Fibroblast of skin of scalp (primary cell): ENCODE measurements at regions not wholly inside any gene's neighbourhood (a gene's known extent, or its start where the extent isn't known, plus 50 kb on each side); places are given as distances from the start of the nearest gene placed in this dataset.

Experiments used
- DNase-seq: peaks from one replicate; pipeline ENCODE4 v3.0.0-alpha.2; 2013

- no peak for DNase-seq
Measured at GRCh38 chr2:146203064-146203624, 1641.7 kb upstream of the ACVR2A start.

GRCh38 chr2:146193619-146194018 is 1651.2 kb upstream of the ACVR2A start:
- DNase-seq, result no peak

- DNase-seq, result peak; percentile 36
Measured at GRCh38 chr2:146189541-146189940, 1655.3 kb upstream of the ACVR2A start.

- DNase-seq, result no peak
Measured at GRCh38 chr2:146173934-146174333, 1654.0 kb upstream of the ZEB2 start.

GRCh38 chr2:146161256-146161882 is 1641.5 kb upstream of the ZEB2 start:
- no peak for DNase-seq

- no peak for DNase-seq
Measured at GRCh38 chr2:146158072-146158674, 1638.3 kb upstream of the ZEB2 start.

- DNase-seq, result no peak
Measured at GRCh38 chr2:146147448-146148012, 1627.6 kb upstream of the ZEB2 start.

- DNase-seq, result no peak
Measured at GRCh38 chr2:146143971-146144370, 1624.1 kb upstream of the ZEB2 start.

- no peak for DNase-seq
Measured at GRCh38 chr2:146138820-146139219, 1618.9 kb upstream of the ZEB2 start.

GRCh38 chr2:146135245-146135644 is 1615.3 kb upstream of the ZEB2 start:
- peak; percentile 18 for DNase-seq

- DNase-seq, result no peak
Measured at GRCh38 chr2:146131785-146132184, 1611.9 kb upstream of the ZEB2 start.

- no peak for DNase-seq
Measured at GRCh38 chr2:146131048-146131447, 1611.1 kb upstream of the ZEB2 start.

GRCh38 chr2:146130290-146130689 is 1610.4 kb upstream of the ZEB2 start:
- no peak for DNase-seq

- no peak for DNase-seq
Measured at GRCh38 chr2:146129231-146129630, 1609.3 kb upstream of the ZEB2 start.

GRCh38 chr2:146128216-146128615 is 1608.3 kb upstream of the ZEB2 start:
- peak; percentile 21 for DNase-seq

GRCh38 chr2:146125551-146125950 is 1605.6 kb upstream of the ZEB2 start:
- no peak for DNase-seq

- peak; percentile 76 for DNase-seq
Measured at GRCh38 chr2:146124741-146125140, 1604.8 kb upstream of the ZEB2 start.

GRCh38 chr2:146123714-146124113 is 1603.8 kb upstream of the ZEB2 start:
- DNase-seq, result peak; percentile 25

- DNase-seq, result no peak
Measured at GRCh38 chr2:146123256-146123655, 1603.3 kb upstream of the ZEB2 start.

- DNase-seq, result no peak
Measured at GRCh38 chr2:146119586-146119985, 1599.7 kb upstream of the ZEB2 start.

GRCh38 chr2:146108993-146109392 is 1589.1 kb upstream of the ZEB2 start:
- DNase-seq, result no peak

GRCh38 chr2:146094185-146094584 is 1574.3 kb upstream of the ZEB2 start:
- no peak for DNase-seq

GRCh38 chr2:146081459-146081858 is 1561.5 kb upstream of the ZEB2 start:
- no peak for DNase-seq

- DNase-seq, result no peak
Measured at GRCh38 chr2:146080925-146081324, 1561.0 kb upstream of the ZEB2 start.
